ENCODE measurements at regions not wholly inside any gene's neighbourhood (a gene's known extent, or its start where the extent isn't known, plus 50 kb on each side); places are given as distances from the start of the nearest gene placed in this dataset.

GRCh38 chr1:196115646-196116045 lies 492.6 kb downstream of the KCNT2 start:
- no peak for TF ChIP-seq CTCF (IDR thresholded peaks at IDR 0.05; ENCODE audit: low read depth, low read length, poor library complexity, severe bottlenecking)
- no peak for TF ChIP-seq EZH2phosphoT487 (IDR thresholded peaks at IDR 0.05; ENCODE audit: borderline replicate concordance, low read length)
